ENCODE measurements at regions not wholly inside any gene's neighbourhood (a gene's known extent, or its start where the extent isn't known, plus 50 kb on each side); places are given as distances from the start of the nearest gene placed in this dataset.

DNA sequence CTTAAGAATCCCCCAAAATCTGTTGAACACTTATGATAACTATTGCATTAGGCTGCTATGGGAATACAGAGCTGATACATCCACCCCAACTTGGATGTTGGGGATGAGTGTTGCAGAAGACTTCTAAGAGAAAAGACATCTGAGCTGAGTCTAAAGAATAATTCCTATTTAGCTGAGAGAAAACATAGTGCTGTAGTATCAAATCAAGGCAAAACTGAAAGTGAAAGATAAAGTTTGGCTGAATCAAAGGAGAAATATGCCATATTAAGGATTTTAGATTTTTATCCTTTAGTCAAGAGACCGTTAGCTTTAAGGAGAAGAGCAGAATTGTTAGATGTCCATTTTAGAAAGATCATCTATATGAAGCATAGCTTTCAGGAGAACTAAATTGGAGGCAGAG lies 726.9 kb upstream of the PTBP2 start:
- WGBS (ENCODE audit: low lambda C conversion rate), result 28% methylated on average over 1 of the region's 1 CpG
- Histone ChIP-seq H3K36me3 (replicated peaks in 1 of 2; ENCODE audit: control insufficient read depth in 1 of 2, insufficient read depth in 2 of 2, low read length in 1 of 2) (no peaks in the 10 kb centered on the region), H3K4me2 (peak overlapping the region; percentile 4; the same call in 1 of the 2 replicates), H3K9ac (no peak overlapping the region), H3F3A (replicated peaks; ENCODE audit: insufficient read depth) (no peaks in the 10 kb centered on the region), H3K27ac (ENCODE audit: low read depth in 2 of 2, low read length in 1 of 2) (no peak overlapping the region), H3K4me3 (ENCODE audit: low read depth in 2 of 2, low read length in 1 of 2) (no peak overlapping the region), H3K79me2 (ENCODE audit: insufficient read depth) (no peaks in the 10 kb centered on the region), H3K9me3 (no peaks in the 10 kb centered on the region), H3K27me3 (ENCODE audit: insufficient read depth) (no peaks in the 10 kb centered on the region), H3K4me1 (ENCODE audit: control insufficient read depth in 1 of 2, insufficient read depth in 2 of 2, low read depth in 1 of 2, low read length in 1 of 2) (no peaks in the 10 kb centered on the region), H3K9me2 (no peaks in the 10 kb centered on the region), H4K20me1 (ENCODE audit: insufficient read depth) (no peaks in the 10 kb centered on the region), H2AFZ (ENCODE audit: low read depth) (0 out of 2 replicates have a peak overlapping the region, but pooled peaks have one; percentile 40)
- ChIA-PET POLR2A (no interaction called here), CTCF (interaction anchor here (1.6 kb wide), 1 partner anchor 11 kb away, joined by 4 read pairs; no protein-coding TSS in a partner anchor)
- DNase-seq, result no peak
- no peak for TF ChIP-seq SIN3A (IDR thresholded peaks at IDR 0.05; ENCODE audit: borderline replicate concordance, low read depth, low read length)
- TF ChIP-seq JUND (IDR thresholded peaks at IDR 0.05), result no peak
- TF ChIP-seq, protein P1, sequence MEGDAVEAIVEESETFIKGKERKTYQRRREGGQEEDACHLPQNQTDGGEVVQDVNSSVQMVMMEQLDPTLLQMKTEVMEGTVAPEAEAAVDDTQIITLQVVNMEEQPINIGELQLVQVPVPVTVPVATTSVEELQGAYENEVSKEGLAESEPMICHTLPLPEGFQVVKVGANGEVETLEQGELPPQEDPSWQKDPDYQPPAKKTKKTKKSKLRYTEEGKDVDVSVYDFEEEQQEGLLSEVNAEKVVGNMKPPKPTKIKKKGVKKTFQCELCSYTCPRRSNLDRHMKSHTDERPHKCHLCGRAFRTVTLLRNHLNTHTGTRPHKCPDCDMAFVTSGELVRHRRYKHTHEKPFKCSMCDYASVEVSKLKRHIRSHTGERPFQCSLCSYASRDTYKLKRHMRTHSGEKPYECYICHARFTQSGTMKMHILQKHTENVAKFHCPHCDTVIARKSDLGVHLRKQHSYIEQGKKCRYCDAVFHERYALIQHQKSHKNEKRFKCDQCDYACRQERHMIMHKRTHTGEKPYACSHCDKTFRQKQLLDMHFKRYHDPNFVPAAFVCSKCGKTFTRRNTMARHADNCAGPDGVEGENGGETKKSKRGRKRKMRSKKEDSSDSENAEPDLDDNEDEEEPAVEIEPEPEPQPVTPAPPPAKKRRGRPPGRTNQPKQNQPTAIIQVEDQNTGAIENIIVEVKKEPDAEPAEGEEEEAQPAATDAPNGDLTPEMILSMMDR (IDR thresholded peaks at IDR 0.05), result no peak
- TF ChIP-seq GABPA (IDR thresholded peaks at IDR 0.05; ENCODE audit: low read depth), result no peak
- TF ChIP-seq, protein P2, sequence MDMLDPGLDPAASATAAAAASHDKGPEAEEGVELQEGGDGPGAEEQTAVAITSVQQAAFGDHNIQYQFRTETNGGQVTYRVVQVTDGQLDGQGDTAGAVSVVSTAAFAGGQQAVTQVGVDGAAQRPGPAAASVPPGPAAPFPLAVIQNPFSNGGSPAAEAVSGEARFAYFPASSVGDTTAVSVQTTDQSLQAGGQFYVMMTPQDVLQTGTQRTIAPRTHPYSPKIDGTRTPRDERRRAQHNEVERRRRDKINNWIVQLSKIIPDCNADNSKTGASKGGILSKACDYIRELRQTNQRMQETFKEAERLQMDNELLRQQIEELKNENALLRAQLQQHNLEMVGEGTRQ (IDR thresholded peaks at IDR 0.05; ENCODE audit: borderline replicate concordance, low read depth, low read length), result no peak
- TF ChIP-seq CHD2 (IDR thresholded peaks at IDR 0.05; ENCODE audit: low read length, partially characterized antibody), result no peak
- TF ChIP-seq FOXJ3 (CRISPR knock-in tag; IDR thresholded peaks at IDR 0.05), result no peak

DNA sequence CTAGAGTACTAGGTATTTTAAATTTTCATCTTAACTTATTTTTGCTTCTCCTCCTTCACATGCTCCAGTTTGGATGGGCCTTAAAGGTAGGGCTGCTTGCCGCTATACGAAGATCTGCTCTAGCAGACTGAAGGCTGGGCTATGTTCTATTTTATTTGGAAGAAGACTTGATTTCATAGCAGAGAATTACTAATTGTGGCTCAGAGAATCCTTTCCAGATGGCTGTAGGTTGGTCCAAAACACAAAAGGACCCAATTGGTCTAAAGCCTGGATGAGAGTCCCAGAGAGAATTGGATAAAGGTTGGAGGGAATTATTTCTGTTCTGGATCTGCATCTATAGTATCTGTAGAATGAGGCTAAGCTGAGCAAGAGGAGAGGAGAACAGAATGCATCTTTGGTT lies 719.4 kb upstream of the PTBP2 start:
- no peak for DNase-seq
- no peak overlapping the region for H3K4me2 ChIP-seq
- no peaks in the 10 kb centered on the region for H4K20me1 ChIP-seq (ENCODE audit: insufficient read depth)
- WGBS (ENCODE audit: low lambda C conversion rate), result 78% methylated on average over 2 of the region's 2 CpGs
- H3K36me3 ChIP-seq (replicated peaks in 1 of 2; ENCODE audit: control insufficient read depth in 1 of 2, insufficient read depth in 2 of 2, low read length in 1 of 2), result no peaks in the 10 kb centered on the region
- no peaks in the 10 kb centered on the region for H3K9me3 ChIP-seq
- H2AFZ ChIP-seq (ENCODE audit: low read depth), result no peak overlapping the region
- ChIA-PET POLR2A (no interaction called here), CTCF (no interaction called here)
- H3F3A ChIP-seq (replicated peaks; ENCODE audit: insufficient read depth), result no peaks in the 10 kb centered on the region
- no peaks in the 10 kb centered on the region for H3K9me2 ChIP-seq
- no peak overlapping the region for H3K9ac ChIP-seq
- H3K79me2 ChIP-seq (ENCODE audit: insufficient read depth), result no peaks in the 10 kb centered on the region
- H3K4me1 ChIP-seq (ENCODE audit: control insufficient read depth in 1 of 2, insufficient read depth in 2 of 2, low read depth in 1 of 2, low read length in 1 of 2), result no peaks in the 10 kb centered on the region
- H3K27ac ChIP-seq (ENCODE audit: low read depth in 2 of 2, low read length in 1 of 2), result no peak overlapping the region
- H3K4me3 ChIP-seq (ENCODE audit: low read depth in 2 of 2, low read length in 1 of 2), result no peak overlapping the region
- TF ChIP-seq, protein P3, sequence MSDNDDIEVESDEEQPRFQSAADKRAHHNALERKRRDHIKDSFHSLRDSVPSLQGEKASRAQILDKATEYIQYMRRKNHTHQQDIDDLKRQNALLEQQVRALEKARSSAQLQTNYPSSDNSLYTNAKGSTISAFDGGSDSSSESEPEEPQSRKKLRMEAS (IDR thresholded peaks at IDR 0.05; ENCODE audit: low read depth), result no peak
- H3K27me3 ChIP-seq (ENCODE audit: insufficient read depth), result no peaks in the 10 kb centered on the region

All from SK-N-SH (cell line).